ENCODE measurements at regions not wholly inside any gene's neighbourhood (a gene's known extent, or its start where the extent isn't known, plus 50 kb on each side); places are given as distances from the start of the nearest gene placed in this dataset.

DNA sequence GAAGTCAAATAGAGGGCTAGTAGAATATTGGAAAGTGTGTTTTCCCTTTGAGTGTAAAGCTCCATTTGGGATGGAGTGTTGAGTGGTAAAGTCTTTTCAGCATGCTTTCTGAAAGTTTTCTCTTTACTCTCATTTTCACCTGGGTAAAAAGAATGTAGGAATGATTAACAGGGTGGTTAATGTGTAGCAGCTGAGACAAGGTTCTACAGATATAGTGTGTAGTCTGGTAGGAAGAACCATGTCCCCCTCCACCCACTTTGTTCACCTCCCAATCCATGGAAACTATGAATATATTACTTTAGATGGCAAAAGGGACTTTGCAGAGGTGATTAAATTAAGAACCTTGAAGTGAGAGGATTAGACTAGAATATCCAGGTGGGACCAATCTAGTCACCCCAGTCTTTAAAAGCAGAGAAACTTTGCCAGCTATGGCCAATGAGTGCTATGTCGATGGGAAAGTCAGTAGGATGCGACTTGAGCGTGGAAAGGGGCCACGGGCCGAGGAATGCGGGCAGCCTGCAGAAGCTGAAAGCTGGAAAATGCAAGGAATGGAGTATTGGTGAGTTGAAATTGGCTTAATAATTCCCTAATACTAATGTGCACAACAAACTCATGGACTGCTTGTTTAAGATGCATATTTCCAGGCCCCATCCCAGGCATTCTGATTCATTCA is 166.3 kb upstream of the AHR start:
- ATAC-seq (no peak), DNase-seq (ENCODE audit: low read depth, low spot score) (no peak)
- no peak overlapping the region for H3K9ac ChIP-seq (ENCODE audit: low read length)
- H3K4me3 ChIP-seq (replicated peaks in 1 of 2; ENCODE audit: low read depth in 1 of 2, low read length in 2 of 2) = no peak overlapping the region
- peaks cover 8 to 9% of the 10 kb centered on the region in 2 experiments; a peak in 2 of 4 replicates for H3K4me1 ChIP-seq (ENCODE audit: control insufficient read depth in 1 of 2, insufficient read depth in 2 of 2, low read length in 2 of 2)
- H3K27ac ChIP-seq (ENCODE audit: low read depth, low read length) = no peak overlapping the region
- H3K79me2 ChIP-seq (ENCODE audit: insufficient read depth, low read length) = no peaks in the 10 kb centered on the region
- ChIA-PET RAD21 (ENCODE audit: low non-redundant PET in 1 of 2, low total read pairs in 2 of 2, uncharacterized antibody in 2 of 2, unreplicated experiment in 2 of 2) (no interaction called here), CTCF (no interaction called here), POLR2A (no interaction called here)
- no peaks in the 10 kb centered on the region for H3K9me2 ChIP-seq (ENCODE audit: insufficient read depth)
- H3K4me2 ChIP-seq (ENCODE audit: low read length) = no peak overlapping the region
- TF ChIP-seq TCF7L2 (IDR thresholded peaks at IDR 0.05; ENCODE audit: borderline replicate concordance, extremely low read depth, insufficient read depth, insufficient read length) (no peak), CEBPB (IDR thresholded peaks at IDR 0.05; ENCODE audit: low read depth) (no peak), EGR1 (IDR thresholded peaks at IDR 0.05; ENCODE audit: low read depth) (no peak), SRF (IDR thresholded peaks at IDR 0.05; ENCODE audit: low read depth) (no peak), SIN3A (IDR thresholded peaks at IDR 0.05; ENCODE audit: low read depth) (no peak), RAD21 (IDR thresholded peaks at IDR 0.05; ENCODE audit: low read depth) (no peak), EZH2phosphoT487 (IDR thresholded peaks at IDR 0.05; ENCODE audit: borderline replicate concordance) (no peak), POLR2AphosphoS5 (IDR thresholded peaks at IDR 0.05; ENCODE audit: low read depth, low read length) (no peak), EZH2 (IDR thresholded peaks at IDR 0.05) (no peak), JUND (IDR thresholded peaks at IDR 0.05) (no peak), YY1 (IDR thresholded peaks at IDR 0.05; ENCODE audit: extremely low read depth, insufficient replicate concordance, low read depth, low read length) (no peak), FOSL1 (IDR thresholded peaks at IDR 0.05; ENCODE audit: low read depth) (no peak), CBX3 (IDR thresholded peaks at IDR 0.05; ENCODE audit: low read depth) (no peak), ELF1 (IDR thresholded peaks at IDR 0.05; ENCODE audit: borderline replicate concordance, low read depth) (no peak), POLR2A (IDR thresholded peaks at IDR 0.05; ENCODE audit: borderline replicate concordance, extremely low read depth, insufficient read depth, insufficient read length) (no peak), SP1 (IDR thresholded peaks at IDR 0.05; ENCODE audit: low read depth) (no peak), ZNF274 (IDR thresholded peaks at IDR 0.05; ENCODE audit: low read depth, low read length) (no peak), ZBTB33 (IDR thresholded peaks at IDR 0.05; ENCODE audit: extremely low read depth, insufficient replicate concordance, low read length) (no peak)
- TF ChIP-seq, protein P1, sequence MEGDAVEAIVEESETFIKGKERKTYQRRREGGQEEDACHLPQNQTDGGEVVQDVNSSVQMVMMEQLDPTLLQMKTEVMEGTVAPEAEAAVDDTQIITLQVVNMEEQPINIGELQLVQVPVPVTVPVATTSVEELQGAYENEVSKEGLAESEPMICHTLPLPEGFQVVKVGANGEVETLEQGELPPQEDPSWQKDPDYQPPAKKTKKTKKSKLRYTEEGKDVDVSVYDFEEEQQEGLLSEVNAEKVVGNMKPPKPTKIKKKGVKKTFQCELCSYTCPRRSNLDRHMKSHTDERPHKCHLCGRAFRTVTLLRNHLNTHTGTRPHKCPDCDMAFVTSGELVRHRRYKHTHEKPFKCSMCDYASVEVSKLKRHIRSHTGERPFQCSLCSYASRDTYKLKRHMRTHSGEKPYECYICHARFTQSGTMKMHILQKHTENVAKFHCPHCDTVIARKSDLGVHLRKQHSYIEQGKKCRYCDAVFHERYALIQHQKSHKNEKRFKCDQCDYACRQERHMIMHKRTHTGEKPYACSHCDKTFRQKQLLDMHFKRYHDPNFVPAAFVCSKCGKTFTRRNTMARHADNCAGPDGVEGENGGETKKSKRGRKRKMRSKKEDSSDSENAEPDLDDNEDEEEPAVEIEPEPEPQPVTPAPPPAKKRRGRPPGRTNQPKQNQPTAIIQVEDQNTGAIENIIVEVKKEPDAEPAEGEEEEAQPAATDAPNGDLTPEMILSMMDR (IDR thresholded peaks at IDR 0.05 in 2 of 3, conservative IDR thresholded peaks at IDR 0.05 in 1 of 3; ENCODE audit: borderline replicate concordance in 1 of 3, insufficient read depth in 1 of 3, low read depth in 2 of 3, low read length in 2 of 3) = no peak
- TF ChIP-seq, protein P2, sequence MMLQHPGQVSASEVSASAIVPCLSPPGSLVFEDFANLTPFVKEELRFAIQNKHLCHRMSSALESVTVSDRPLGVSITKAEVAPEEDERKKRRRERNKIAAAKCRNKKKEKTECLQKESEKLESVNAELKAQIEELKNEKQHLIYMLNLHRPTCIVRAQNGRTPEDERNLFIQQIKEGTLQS (IDR thresholded peaks at IDR 0.05) = no peak
- no peaks in the 10 kb centered on the region for H4K20me1 ChIP-seq (ENCODE audit: insufficient read depth)
- no peaks in the 10 kb centered on the region for H3K36me3 ChIP-seq (ENCODE audit: control insufficient read depth in 1 of 2, insufficient read depth in 2 of 2, low read length in 2 of 2)
- intact Hi-C loops (cut with micrococcal nuclease) = no loop called here
- BruUV-seq (replicated peaks) = no TSS peak
- no peak overlapping the region for H2AFZ ChIP-seq (ENCODE audit: low read depth, low read length, poor library complexity, severe bottlenecking)
- no peaks in the 10 kb centered on the region for H3K9me3 ChIP-seq (ENCODE audit: control insufficient read depth in 1 of 2, insufficient read depth in 1 of 2, low read depth in 1 of 2, low read length in 2 of 2)
- H3K27me3 ChIP-seq (ENCODE audit: insufficient read depth, low read length) = no peaks in the 10 kb centered on the region

All from HCT116 (cell line).